HG02763 (cell line): ENCODE measurements at regions not wholly inside any gene's neighbourhood (a gene's known extent, or its start where the extent isn't known, plus 50 kb on each side); places are given as distances from the start of the nearest gene placed in this dataset.

Source experiments
- ATAC-seq: cut with Tn5 transposase; IDR thresholded peaks from one replicate; pipeline ENCODE4 v1.9.1; 2021; ENCODE audit warnings: mild to moderate bottlenecking, moderate library complexity; ENCODE audit not compliant: unreplicated experiment

DNA sequence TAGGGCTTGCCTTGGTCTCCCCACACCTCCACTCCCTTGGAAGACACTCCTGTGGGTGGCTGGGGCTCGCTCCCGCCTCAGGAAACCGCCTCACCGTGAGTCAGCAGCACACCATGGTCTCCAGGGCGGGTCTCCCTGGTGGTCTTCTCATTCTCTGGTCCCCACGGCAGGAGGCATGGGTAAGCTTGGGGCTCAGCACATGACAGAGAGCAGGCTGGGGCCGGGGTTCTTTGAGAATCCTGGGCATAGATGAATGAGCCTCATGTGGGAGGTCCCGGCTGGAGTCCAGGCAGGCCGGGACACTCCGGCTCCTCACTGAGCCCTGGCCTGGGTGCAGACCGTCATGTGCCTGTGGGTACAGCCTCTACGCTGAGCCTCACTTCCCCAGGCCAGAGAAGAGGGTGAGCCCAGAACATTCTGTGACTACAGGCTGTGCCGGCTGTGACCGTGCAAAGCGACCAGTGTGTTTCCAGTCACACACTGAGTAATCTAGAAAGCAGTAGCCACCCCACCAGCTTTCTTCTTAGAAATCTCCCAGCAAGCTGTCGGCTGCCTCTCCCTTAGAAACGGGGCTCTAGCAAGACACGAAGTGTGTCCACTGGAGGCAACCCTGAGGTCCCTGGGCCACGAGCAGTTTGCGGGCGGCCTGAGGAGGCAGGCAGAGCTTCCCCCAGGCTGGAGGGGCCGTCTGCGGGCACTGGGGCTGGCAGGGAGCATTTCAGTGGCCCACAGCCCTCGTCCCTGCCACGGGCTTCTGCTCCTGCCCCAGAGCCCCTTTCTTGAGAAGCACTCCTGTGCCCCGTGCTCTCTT is 93.1 kb downstream of the RHOB start:
- no peak for ATAC-seq

- ATAC-seq, result no peak
These were observed 93.9 kb downstream of the RHOB start for GRCh38 chr2:20540587-20541293.

GRCh38 chr2:20541294-20541640 is 94.4 kb downstream of the RHOB start:
- no peak for ATAC-seq

DNA sequence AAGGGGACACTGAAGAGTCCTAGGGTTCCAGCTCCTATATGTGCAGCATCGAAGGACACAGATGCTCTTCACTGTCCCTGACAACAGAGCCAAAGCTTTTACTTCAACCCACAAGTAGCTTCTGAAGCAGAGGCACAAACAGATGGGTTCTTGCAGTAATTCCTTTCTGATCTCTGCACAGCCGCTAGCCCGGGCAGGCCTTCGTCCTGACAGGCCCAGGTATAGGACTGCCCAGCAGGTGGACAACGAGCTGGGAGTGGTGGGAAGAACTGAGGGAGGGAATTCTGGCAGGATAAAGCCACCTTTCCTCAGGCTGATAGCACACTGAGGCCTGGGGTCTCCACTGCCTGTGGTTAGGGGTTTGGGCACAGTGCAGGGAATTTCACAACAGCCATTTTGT is 94.8 kb downstream of the RHOB start:
- no peak for ATAC-seq

- no peak for ATAC-seq
These were observed 95.4 kb downstream of the RHOB start for GRCh38 chr2:20542269-20542668.

DNA sequence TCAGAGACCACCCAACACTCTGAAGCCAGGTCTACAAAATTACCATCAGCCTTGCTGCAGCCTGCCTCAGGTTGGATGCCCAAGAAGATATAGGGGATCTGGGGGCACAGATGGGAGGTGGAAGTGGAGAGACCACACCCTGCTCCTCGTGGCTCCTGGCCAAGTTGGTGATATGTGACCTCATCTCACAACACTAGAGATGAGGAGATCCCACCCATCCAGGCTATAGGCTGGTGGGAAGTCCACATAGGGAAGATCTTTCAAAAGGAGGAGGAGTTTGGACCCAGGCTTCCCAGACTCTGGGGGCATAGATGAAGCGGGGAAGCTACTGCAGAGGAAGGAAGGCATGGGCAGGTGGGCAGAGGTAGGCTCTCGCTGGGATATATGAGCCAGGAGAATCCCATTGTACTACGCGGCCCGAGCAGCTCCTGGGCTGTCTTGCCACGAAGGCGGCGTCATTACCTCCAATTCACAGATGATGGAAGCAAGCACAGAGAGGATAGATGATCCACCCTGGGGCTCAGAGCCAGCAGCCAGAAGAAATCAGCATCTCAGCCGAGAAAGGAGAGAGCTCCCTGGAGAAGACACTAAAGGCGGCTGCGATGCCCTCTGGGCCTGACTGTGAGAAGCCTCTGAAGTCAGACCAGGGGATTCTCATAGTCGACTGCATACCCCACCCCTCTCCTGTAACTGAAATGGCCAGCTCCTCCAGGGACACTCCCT is 96.0 kb downstream of the RHOB start:
- ATAC-seq, result no peak

DNA sequence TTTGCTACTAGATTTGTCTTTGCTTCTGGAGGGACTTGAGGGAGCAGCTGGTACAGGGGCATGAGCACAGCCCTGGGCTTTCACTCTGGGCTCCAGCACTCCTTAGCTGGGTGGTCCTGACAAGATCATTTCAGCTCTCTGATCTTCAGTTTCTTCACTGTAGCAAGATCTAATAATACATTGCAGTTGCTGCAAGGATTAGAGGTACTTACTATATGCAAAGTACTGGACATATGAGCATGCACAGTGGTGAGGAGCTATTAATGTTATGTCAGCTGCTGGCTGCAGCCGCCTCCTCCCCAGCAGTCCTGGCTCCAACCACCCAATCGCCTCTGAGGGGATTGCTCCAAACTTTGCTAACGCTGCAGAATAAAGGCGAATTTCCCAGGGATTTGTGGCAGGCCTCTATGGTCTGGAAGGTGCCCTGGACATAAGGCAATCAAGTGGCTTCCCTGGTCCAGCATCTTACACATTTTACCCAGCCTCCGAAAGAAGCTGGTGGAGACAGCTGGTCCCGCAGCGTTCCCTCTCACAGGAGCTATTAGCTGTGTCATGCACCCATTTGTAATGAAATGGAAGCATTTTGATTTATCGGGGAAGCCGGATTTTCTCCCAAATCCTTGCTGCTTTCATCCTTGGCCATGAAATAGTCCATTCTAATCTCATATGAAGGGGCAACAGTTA is 96.7 kb downstream of the RHOB start:
- no peak for ATAC-seq

DNA sequence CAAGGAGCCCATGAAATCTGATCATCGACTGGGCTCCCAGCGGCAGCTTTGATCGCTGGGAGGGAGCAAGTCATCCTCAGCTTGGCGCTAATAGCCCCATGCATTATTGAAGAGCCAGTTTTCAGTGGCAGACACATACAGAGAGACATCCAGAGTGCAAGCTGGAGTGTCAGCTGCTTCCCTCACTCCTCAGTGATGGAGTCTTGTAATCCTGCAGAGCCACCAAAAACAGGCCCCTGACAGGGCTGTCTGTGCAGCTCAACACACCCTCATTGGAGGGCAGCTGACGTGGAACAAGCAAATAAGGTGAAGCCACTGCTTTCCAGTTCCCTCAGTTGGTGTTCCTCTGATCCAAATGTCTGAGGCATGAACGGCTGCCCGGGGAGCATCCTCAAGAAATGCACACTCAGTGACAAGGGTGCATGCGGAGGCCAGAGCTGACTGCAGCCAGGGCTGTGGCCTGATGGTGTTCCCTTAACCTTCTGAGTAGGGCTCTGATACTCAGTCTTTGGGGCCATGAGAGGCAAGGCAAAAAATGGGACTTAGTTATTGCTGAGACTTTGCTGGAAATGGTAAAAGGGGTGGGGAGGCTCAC is 97.4 kb downstream of the RHOB start:
- no peak for ATAC-seq

DNA sequence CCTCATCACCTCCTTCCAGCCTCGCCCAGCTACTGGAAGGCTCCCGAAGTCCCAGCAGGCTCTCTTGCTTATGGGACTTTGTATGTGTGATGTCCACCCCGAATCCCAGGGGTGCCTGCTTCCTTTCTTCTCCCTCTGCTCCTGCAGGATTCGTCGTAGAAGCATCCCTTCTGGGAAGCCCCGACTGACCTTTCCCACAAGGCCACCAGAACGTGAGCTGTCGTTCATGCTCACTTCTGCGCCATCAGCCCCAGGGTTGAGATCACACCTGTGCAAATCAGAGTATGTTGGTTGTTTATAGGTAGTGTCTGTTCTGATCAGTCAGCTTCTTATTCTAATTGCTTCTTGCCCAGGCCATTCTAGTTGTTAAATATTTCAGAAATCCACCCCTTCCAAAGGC is 101.8 kb downstream of the HS1BP3 start:
- ATAC-seq, result no peak

- no peak for ATAC-seq
These were observed 101.1 kb downstream of the HS1BP3 start for GRCh38 chr2:20549691-20550348.

- no peak for ATAC-seq
These were observed 99.5 kb downstream of the HS1BP3 start for GRCh38 chr2:20551260-20551944.

- no peak for ATAC-seq
These were observed 99.0 kb downstream of the HS1BP3 start for GRCh38 chr2:20551945-20552328.

GRCh38 chr2:20552847-20553246 is 98.1 kb downstream of the HS1BP3 start:
- no peak for ATAC-seq

DNA sequence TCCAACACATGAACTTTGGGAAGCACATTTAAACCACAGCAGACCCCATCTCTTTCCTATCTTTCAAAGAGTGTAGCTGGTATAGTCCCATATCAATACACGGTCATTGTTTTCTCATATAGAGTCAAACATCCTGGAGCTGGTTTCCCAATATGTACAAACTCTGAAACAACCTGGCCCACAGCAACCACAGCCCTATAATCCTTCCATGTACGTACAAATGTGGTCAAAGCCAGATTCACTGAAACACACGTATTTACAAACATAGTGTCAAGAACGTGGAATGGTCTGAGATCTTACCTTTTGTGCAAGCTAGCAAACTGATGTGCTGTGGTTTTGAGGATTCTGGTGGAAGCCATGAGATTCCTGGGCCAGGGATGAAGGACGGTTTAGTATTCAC is 97.3 kb downstream of the HS1BP3 start:
- ATAC-seq, result no peak

DNA sequence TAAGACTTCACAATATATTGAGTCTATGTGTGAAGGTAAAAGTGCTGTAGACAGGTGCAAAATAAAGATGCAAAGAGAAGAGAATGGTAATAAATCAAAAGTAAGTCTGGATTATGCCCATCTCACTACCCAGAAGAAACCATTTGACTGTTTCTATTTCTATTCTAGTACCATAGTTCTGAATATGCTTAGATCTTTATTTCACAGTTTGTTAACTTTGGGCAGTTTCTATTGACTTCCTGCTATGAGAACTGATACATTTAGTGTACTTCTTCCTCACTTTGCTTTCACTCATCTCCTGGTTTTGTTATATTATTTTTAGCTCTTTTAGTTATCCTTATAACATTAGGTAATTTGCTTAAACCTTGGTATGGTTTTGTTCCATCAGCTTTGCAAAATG is 94.9 kb downstream of the HS1BP3 start:
- no peak for ATAC-seq

DNA sequence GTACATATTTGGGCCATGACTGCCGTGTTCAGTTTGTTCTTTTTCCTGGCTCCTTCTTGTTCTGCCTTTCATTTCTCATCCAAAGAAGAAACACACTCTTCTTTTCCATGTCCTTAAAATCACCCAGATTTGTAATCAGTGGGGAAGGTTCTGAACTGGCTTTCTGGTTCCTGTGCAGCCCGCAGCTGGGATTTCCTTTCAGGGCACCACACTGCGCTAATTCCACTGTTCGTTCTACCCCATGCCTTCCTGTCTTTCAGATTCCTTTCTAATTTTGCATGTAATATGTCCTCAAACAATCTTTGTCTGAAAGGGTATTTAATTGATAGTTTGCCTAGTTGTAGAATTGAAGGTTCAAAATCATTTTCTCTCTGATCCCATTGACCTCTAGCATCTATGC is 94.1 kb downstream of the HS1BP3 start:
- ATAC-seq, result no peak

DNA sequence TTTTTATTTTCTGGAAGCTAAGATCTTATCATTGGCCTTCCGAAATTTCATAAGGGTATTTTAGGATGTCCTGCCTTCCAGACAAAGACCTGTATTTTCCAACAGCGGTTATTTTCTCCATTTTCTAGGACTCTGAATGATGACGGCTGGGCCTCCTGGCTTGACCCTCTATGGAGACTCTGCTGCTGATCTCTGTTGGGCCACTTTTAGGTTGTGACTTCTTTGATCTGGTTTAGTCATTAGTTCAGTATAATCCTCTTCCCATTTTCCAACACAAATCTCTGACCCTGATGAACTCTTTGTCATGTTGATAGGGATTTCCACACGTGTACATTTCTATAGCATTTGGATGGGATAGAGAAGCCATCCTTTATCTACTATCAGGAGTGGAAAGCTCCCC is 93.7 kb downstream of the HS1BP3 start:
- ATAC-seq, result no peak

DNA sequence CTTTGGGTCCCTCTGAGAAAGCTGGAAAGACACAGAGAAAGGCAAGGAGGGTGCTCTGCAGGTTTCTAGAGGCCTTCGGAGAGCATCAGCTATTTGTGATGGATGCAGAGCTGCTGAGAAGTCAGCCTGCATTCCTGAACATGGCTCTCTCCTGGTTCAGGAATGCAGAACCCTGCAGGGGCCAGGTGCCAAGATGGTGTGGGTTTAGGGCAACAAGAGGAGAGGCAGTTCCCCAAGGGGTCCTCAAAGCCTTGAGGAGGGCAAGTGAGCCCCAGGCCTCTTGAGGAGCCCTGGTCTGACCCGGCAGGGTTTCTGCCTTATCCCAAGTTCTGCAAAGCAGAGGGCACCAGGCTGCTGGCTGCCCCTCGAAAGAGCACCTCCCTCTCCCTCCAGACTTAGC is 93.3 kb downstream of the HS1BP3 start:
- no peak for ATAC-seq

- no peak for ATAC-seq
These were observed 92.3 kb downstream of the HS1BP3 start for GRCh38 chr2:20558391-20559150.
